Daoy (cell line): ENCODE measurements at regions not wholly inside any gene's neighbourhood (a gene's known extent, or its start where the extent isn't known, plus 50 kb on each side); places are given as distances from the start of the nearest gene placed in this dataset.

Experiments
- DNase-seq: peaks from one replicate; pipeline ENCODE4 v3.0.0-alpha.2; 2015; ENCODE audit warnings: low read depth

DNA sequence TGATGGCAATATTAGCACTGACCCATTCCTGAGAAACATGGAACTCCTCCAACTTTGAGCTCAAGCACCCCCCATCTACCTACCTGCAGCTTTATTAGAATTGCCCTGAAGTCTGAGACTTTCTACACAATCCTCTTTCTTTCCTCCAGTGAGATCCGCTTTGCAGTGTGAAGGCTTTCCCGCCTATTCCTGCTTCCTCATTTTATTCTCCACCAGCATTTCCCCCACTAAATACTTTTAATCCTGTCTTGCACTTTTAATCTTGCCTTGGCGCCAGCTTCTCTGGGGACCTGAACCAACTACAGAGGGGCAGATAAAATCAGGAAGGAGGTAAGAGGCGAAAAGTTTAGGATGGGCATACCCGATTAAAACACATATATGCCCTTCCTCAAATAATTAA is 178.1 kb upstream of the PRDM1 start:
- no peak for DNase-seq

DNA sequence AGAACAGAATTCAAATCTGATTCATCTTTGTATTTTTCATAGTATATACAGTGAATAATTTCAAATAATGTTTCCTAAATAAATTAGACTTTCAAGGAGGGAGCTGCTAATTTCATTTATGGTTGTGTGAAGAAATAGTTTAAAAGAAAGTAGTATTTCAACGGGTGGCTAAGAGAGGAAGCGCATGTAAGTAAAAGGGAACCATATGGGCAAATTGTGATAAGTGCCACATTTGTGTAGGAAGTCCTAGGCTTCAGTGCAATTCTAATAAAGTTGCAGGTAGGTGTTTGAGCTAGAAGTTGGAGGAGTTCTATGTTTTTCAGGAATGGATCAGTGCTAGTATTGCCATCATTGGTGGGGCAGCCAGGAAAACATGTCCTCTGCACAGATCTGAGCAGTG is 178.8 kb upstream of the PRDM1 start:
- no peak for DNase-seq

DNA sequence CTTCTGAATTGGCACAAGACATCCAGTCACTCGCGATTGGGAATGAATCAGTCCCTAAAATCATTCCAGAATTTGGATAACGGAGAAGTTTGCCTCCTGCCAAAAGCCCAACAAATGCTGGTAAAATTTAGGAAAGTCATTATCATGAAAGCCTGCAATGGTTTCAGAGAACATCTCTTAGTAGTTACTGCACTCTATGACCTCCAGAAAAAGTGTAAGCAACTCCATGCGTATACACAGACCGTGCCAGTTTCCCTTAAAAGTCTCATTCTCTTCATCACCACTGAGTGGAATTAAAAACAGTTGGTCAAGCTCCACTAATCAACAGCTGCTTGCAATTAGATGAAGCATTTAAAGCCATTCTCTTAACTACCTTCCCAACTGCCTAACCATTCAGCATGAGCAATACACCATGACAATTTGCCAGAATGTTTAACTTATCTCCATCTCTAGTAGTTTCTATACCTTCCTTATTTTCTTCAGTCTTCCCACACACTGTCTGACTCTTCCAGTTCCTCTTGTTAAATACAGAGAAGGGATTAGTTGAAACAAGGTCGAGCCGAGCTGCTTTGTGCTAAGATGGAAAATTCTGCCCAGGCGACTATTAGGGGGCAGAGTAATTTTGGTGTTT is 183.6 kb upstream of the PRDM1 start:
- DNase-seq = no peak

DNA sequence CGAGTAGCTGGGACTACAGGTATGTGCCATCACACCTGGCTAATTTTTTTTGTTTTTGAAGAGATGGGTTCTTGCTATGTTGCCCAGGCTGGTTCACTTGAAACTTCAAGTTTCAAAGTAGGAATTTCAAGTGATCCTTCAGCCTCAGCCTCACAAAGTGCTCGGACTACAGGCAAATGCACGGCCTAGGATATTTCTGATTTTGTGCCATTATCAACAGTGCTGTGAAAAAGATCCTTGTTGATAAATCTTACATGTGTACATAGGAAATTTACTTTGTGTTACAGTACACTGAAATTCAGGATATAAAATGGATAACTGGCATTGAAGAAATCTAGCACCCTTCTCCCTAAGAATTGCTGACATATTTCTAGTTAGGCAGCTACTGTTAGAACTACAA is 184.6 kb upstream of the PRDM1 start:
- DNase-seq = no peak

DNA sequence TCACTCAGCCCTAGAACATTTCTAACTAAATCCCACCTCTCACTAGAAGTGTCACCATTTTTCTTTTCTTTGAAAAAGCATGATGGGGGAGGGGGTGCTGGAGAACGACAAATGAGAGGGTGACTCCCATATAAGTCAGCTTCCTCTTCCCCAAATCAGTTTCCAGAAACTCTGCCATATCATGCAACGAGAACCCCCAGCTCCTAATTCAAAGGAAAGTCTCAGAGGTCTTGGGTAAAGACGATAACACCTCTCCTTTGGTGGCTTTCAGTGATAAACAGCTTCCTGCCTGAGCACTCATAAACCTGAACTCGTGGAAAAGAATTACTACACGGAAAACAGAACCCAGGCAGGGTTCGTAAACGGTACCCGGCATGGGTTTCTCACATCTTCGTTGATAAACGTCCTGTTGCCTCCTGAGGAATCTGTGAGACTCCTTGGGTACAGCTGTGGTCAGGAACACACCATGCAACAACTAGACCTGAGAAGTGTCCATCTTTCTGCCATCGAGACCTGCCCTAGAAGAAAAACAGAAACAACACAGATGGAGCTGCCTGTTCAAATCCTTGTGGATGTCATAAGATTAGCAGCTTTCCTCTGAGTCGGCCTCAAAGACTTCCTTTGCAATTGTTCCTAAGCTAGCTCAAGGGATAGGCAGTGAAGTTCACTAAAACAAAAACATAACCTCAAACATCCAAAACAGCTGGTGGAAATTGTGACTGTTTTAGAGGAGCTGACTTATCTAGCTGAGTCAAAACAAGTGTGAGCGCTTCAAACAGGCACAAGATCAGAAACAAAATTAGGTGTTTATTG is 185.8 kb upstream of the PRDM1 start:
- no peak for DNase-seq

DNA sequence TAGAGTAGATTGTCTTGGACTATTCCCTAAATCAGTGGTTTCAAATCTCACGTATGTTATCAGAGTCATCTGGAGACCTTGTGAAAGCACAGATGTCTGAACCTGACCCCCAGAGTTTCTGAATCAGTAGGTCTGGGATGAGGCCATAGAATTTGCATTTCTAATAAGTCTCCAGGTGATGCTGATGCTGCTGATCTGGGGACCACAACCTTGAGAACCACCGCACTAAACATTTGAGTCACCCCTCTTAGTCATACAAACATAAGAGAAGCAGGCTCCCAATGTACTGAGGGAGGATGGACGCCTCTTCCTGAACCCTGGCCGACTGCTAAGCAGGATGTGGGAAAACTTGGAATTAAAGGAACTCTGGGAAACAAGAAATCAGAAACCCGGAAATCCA is 187.8 kb upstream of the PRDM1 start:
- DNase-seq = peak; percentile 75

DNA sequence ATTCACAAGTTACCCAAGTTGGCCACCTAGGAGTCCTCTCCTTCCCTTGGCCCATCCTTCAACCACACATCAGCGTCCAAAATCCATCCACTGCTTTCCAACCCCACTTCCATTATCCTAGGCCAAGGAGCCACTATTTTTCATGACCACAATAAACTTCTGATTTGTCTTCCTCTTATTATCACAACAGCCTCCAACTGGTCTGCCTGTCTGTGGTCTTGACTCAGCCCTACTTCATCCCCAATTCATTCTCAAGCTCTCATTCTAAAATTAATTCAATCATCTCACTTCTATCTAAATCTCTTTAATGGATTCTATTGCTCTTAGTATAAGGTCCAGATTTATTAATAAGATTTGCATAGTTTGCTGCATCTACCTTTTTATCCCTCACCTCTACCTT is 189.0 kb upstream of the PRDM1 start:
- DNase-seq = no peak

DNA sequence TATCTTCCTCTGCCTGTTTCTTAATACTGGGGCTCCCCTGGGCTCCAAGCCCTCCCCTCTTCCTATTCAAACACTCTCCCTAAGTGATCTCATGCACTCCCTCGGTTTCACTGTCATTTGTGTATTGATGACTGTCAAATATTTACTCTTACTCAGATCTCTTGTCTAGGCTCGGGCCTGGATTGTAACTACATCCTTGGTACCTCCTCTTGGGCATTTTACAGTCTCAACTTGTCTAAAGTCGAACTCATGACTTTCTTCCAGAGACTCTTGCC is 189.4 kb upstream of the PRDM1 start:
- no peak for DNase-seq

DNA sequence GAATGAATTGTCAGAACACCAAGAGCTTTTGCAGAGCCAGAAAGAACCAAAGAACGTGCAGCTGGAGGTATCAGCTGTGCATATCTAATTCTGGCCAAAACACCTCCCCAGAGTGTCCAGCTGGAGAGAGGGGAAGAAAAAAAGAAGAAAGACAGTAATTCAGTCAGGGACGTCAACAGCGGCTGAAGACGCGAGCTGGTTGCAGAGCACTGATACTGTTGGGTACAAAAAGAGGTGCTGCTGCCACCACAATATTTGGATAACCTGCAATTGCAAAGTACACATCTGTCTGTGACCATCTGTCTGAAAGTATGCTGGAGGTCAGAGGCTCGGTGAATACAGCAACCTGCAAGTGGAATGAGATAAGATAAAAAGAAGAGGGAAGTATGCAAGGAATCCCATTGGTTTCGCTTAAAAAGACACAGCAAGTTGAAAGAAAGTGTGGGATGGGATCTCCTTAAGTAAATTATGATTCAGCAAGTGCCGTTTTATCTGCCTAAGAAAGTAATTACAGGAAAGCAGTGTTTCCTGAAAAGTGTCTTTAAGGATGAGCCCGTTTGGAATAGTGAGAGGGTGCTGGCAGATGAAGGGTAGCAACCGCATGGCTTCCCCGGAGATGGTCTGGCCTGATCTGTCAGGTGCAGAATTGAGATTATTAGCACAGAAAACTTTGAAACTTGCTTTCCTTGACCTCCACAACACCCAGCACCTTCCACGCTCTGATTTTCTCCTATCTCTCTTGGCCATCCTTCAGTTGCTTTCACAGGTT is 189.9 kb upstream of the PRDM1 start:
- DNase-seq = no peak

DNA sequence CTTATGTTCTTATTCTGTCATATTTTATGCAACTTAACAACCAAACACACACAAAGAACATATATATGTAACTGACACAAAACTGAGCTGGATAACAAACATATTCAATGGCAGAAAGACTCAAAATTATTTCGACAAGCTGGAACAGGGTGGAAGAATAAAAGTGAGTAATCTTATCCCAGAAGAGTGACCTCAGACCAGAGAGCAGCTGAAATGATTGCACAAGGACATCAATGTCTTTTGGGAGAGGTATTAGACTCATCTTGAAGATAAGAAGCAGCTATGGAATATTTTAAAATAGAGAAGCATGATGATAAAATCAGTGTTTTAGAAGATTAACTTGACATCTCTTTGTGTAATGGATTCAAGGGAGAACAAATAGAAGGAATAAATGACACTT is 191.6 kb upstream of the PRDM1 start:
- no peak for DNase-seq

DNA sequence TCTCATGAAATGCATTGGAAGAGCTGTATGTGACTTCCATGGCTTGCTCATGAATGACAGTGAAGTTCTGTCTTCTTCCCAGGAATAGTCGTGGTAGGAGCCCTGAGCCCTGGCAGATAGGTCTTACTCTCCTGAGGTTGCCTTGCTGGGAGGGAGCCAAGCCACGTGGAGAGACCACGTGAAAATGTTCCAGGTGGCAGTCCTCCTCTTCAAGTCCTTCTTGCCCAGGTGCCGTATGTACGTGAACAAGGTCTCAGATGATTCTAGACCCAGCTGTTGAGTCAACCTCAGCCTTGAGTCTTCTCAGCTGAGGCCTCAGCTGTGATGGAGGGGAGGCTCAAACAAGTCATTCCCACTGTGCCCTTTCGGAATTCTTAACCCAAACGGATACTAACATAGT is 192.4 kb upstream of the PRDM1 start:
- no peak for DNase-seq

DNA sequence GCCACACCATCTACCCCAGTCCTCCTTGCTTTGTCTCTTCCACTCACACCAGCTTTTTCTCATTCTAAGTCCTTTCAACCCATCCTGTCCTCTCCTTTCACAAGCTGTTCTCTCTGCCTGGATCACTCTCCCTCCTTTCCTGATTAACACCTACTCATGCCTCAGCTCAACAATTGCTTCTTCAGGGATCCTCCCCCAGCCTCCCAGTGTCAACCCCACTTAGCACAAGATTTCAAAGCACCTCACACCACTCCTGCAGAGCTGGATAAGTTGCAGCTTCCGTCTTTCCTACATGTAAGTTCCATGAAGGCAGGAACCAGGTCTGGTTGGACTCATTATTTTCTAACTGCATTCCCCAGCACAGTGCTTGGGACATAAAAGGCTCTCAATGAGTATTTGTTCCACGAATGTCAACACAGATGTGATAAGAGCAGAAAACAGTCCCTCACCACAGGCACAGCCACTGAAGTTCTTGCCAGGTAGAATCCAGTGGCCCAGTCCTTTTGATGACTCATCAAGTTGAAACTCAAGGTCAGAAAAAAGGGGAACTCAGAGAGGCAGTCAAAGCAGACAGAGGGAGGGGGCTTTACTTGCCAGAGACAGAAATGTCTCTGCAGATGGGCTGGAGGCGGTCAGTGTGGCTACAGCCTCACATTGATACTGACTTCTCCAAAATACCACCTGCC is 193.4 kb upstream of the PRDM1 start:
- DNase-seq = no peak

DNA sequence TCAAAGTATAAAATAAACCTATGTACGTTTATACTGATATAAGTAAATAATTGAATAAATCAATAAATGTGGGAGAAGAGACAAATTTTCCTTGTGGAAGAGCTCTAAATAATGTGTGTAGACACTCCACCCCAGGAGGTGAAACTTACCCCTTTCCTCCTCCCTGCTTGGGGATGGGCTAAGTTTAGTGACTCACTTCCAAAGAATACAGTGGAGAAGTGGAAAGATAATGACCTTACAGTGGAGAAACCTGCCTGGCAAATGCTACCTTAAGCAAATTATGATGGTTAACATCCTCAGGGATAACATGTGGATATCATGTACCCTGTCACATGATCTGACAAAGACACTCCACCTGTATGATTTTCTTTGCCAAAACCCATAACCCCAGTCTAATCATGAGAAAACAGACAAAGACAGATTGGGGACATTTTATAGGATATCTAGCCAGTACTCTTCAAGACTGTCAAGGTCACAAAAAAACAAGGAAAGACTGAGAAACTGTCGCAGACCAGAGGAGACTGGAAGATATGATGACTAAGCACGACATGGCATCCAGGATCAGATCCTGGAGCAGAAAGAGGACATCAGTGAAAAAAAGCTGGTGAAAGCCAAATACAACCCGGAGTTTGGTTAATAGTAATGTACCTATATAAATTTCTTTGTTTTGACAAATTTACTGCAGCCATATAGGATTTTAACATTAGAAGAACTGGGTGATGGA is 195.5 kb upstream of the PRDM1 start:
- DNase-seq = no peak

DNA sequence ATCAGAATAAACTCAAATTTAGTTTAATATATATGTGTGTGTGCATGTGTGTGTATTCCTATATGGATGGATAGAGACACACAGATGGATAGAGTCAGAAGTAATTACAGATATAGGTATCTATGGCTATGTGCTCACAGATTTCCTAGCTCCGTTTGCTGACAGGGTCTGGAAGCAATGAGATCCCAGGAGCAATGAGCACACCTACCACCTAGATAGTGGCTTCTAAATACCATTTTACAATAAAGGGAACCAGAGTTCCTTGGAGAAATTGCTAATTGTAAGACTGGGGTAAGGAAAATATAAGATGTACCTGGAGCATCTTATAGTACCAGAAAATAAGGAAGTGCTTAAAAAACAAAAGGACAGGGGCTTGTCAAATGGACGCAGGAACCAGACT is 196.2 kb upstream of the PRDM1 start:
- no peak for DNase-seq

DNA sequence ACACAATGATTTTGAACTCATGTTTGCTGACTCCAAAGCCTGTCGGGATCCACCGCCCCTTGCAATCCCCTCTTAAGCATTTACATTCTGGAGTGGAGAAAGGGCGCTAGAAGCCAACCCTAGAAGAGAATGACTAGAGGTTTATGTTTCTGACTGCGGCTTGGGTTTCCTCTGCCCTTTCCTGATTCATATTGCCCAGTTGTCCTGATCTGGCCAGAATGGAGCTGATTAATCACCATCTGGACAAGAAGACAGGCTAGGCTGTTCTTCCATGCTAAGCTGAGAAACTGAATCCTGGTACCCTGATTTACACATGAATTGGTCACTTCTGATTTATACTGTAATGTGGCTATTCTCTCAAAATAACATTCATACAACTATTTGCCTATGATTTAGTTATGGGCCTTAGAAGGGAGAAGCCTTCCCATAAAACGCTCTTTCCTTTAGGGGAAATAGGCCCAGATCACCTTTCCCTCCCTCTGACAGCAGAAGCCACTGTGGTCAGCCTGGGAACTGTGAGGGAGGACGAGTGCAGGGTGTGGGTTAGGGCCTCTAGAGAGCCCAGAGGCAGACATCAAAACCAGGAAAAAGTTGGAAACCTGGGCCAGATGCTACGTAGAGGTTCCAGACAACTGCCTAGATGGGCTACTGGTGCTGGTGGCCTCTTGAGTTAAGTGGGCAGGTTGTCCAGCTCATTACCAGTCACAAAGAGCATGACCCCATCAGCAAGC is 199.2 kb upstream of the PRDM1 start:
- no peak for DNase-seq

DNA sequence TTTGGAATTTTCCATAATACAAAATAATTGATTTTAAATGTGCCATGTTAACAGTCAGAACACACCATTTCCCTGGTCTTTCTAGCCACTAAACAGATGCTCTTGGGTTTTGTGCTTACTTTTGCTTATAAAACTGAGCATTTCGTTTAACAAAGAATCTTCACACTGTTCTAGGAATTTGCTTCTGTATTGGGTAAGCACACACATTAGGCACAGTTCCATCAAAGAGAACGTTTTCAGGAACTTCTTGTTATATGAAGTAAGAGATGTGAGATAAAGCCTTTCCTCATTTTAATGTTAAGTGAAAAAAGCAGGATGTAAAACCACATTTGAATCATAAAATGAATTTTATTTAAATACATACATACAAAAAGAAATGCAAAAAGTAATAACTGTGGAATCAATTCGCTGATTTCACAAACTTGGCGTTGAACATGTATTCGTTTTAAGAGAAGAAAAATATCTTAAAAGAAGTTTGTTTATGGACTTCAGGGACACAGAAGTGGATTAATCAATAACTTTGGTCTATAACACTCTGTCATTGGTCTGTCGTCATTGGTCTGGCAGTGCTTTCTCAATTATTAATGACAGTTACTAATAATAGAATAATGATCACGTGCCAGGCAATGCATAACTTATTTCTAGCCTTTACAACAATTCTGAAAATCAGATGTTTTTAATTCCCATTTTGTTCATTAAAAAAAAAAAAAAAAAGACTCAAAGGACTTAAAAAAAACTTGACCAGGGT is 199.9 kb upstream of the PRDM1 start:
- DNase-seq = no peak

DNA sequence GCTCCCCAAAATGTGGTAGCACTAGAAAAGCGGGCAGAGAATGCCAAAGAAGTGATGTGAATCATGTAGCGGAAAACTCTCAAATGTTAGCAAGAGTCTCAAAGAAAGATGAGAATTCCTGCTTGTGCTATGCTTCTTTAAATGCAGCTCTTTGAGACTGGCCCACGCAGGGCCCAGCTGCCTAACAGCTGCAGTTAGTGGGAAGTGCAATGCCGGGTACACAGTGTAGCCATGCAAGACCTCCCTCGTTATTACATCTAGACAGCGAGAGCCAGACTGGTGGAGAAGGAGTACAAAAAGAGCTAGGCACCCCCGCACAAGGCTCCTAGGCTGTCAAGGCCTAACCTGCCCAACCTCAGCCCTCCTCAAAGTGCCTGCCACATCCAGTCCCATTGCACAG is 201.7 kb upstream of the PRDM1 start:
- DNase-seq = no peak

DNA sequence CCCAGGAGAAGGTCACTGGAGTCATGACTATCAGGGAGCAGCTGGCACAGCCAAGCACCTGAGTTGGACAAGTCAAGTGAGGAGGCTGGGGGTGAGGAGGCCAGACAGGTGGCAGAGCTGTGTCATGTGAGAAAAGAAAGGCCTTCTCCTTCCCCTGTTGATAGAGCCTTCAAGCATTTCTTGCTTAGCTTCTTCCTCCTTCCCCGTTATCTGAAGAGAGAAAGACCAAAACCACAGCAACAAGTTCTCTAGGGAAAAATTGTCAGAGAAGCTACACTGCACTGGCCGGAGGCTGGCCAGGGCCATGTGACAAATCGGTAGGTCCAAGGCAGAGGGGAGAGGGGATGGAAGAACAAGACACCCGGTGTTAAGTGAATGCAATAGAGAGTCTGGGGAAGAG is 202.1 kb upstream of the PRDM1 start:
- DNase-seq = no peak

DNA sequence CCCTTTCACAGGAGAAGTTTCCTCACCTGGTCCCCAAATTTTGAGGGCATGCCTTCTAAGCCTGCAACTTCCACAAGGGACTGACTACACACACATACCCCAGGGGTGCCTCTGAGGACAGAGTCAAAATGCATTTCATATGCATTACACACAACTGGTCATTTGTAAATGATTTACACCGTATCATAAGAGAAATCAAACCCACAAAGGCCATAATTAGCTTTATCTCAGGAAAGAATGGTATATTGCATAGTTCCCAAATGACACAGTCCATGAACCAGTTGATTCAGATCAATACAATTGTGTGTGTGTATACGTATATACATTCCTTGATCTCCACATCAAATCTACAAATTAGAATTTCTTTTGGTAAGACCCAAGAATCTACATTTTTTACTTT is 203.3 kb upstream of the PRDM1 start:
- DNase-seq = no peak

DNA sequence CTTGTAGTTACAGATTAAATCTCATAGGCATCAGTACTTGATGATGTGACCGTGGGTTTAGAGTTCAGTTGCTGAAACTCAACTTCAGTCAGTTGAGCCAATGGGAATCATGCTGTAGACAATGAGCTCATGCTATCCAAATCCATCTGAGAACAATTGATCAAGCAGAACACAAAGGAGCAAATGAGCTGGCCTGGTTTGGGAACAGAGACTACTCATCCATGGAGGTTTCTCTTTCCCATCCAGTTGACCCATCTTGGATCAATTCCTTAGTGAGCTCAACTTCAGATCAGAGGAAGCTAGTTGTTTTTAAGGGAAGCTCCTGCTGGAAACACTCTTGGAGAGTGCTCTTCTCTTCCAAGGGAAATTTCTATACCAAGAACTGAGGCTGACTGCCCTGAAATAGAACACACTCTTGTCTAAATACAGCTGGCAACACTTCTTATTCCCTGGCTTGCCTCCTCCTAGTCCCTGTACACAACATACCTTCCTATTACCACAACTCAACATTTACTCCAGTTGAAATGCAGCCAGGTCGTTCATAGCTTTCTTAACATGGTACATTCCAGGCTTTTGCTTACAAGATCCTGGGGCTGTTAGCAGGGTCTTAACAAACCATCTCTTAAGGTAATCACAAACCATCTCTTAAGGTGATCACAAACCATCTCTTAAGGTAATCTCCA is 203.9 kb upstream of the PRDM1 start:
- DNase-seq = no peak
